CD4-positive, alpha-beta T cell treated with Interleukin-6 at 100 ng/mL for 8 hours (primary cell): ENCODE measurements at regions not wholly inside any gene's neighbourhood (a gene's known extent, or its start where the extent isn't known, plus 50 kb on each side); places are given as distances from the start of the nearest gene placed in this dataset.

Source experiments
- DNase-seq: peaks from one replicate; pipeline ENCODE4 v3.0.0-alpha.2; 2020; ENCODE audit warnings: mixed read lengths, low spot score

GRCh38 chr14:98167705-98168104 is 1104.3 kb downstream of the BCL11B start:
- no peak for DNase-seq

- no peak for DNase-seq
Measured at GRCh38 chr14:98168211-98168985, 1103.6 kb downstream of the BCL11B start.

GRCh38 chr14:98169170-98169587 is 1102.8 kb downstream of the BCL11B start:
- DNase-seq = no peak

- no peak for DNase-seq
Measured at GRCh38 chr14:98170575-98170974, 1101.4 kb downstream of the BCL11B start.

- no peak for DNase-seq
Measured at GRCh38 chr14:98171654-98172053, 1100.3 kb downstream of the BCL11B start.

- DNase-seq = no peak
Measured at GRCh38 chr14:98172243-98172778, 1099.7 kb downstream of the BCL11B start.

- peak; percentile 92 for DNase-seq
Measured at GRCh38 chr14:98173305-98173704, 1098.7 kb downstream of the BCL11B start.

- DNase-seq = no peak
Measured at GRCh38 chr14:98174041-98174440, 1098.0 kb downstream of the BCL11B start.

- DNase-seq = peak; percentile 45
Measured at GRCh38 chr14:98175436-98175835, 1096.6 kb downstream of the BCL11B start.

- DNase-seq = no peak
Measured at GRCh38 chr14:98175881-98176280, 1096.1 kb downstream of the BCL11B start.

GRCh38 chr14:98176892-98177291 is 1095.1 kb downstream of the BCL11B start:
- DNase-seq = no peak

- peak; percentile 58 for DNase-seq
Measured at GRCh38 chr14:98177551-98177950, 1094.4 kb downstream of the BCL11B start.

- DNase-seq = no peak
Measured at GRCh38 chr14:98181241-98181640, 1090.8 kb downstream of the BCL11B start.

- DNase-seq = no peak
Measured at GRCh38 chr14:98181768-98182167, 1090.2 kb downstream of the BCL11B start.

GRCh38 chr14:98182393-98183055 is 1089.5 kb downstream of the BCL11B start:
- peak; percentile 54 for DNase-seq

GRCh38 chr14:98183556-98183955 is 1088.4 kb downstream of the BCL11B start:
- DNase-seq = no peak

GRCh38 chr14:98184457-98184856 is 1087.5 kb downstream of the BCL11B start:
- no peak for DNase-seq

- no peak for DNase-seq
Measured at GRCh38 chr14:98185036-98185435, 1087.0 kb downstream of the BCL11B start.

GRCh38 chr14:98186140-98186539 is 1085.9 kb downstream of the BCL11B start:
- no peak for DNase-seq

- peak; percentile 32 for DNase-seq
Measured at GRCh38 chr14:98187281-98187680, 1084.7 kb downstream of the BCL11B start.

- DNase-seq = peak; percentile 61
Measured at GRCh38 chr14:98189062-98189461, 1082.9 kb downstream of the BCL11B start.

- DNase-seq = peak; percentile 86
Measured at GRCh38 chr14:98189511-98189910, 1082.5 kb downstream of the BCL11B start.

GRCh38 chr14:98189944-98190343 is 1082.1 kb downstream of the BCL11B start:
- DNase-seq = no peak
